Lung (tissue), 11 donors: ENCODE measurements at regions not wholly inside any gene's neighbourhood (a gene's known extent, or its start where the extent isn't known, plus 50 kb on each side); places are given as distances from the start of the nearest gene placed in this dataset.

Source experiments
- ATAC-seq: fragments of 200-7000 bp; cut with Tn5 transposase; one replicate; pipeline ENCODE4 v1.9.1; 2020; ENCODE audit warnings: moderate number of reproducible peaks; ENCODE audit not compliant: insufficient read depth, low FRiP score
- DNase-seq, 3 donors: peaks; one replicate each; pipeline ENCODE4 v3.0.0-alpha.2; 2013 to 2017
- H3K27ac ChIP-seq, 2 donors: one replicate each; pipeline ENCODE4 v1.5.1; 2013; ENCODE audit warnings: mild to moderate bottlenecking in 2 of 2, moderate library complexity in 2 of 2, control low read depth in 1 of 2, inconsistent platforms in 1 of 2, low read depth in 1 of 2, low read length in 1 of 2
- H3K27me3 ChIP-seq, 3 donors: one replicate each; pipeline ENCODE4 v1.5.1; 2013; ENCODE audit warnings: low read length in 2 of 3; ENCODE audit not compliant: control insufficient read depth in 3 of 3, insufficient read depth in 3 of 3
- H3K36me3 ChIP-seq, 4 donors: one replicate each; pipeline ENCODE4 v1.5.1; 2013; ENCODE audit warnings: low read length in 4 of 4, mild to moderate bottlenecking in 1 of 4, moderate library complexity in 1 of 4; ENCODE audit not compliant: control insufficient read depth in 4 of 4, insufficient read depth in 4 of 4
- H3K4me1 ChIP-seq, 5 donors: one replicate each; pipeline ENCODE4 v1.5.1; 2013; ENCODE audit warnings: low read length in 5 of 5, mild to moderate bottlenecking in 2 of 5, moderate library complexity in 1 of 5; ENCODE audit not compliant: control insufficient read depth in 5 of 5, insufficient read depth in 5 of 5
- H3K4me3 ChIP-seq: one replicate; pipeline ENCODE4 v1.5.1; 2013; ENCODE audit warnings: mild to moderate bottlenecking, control low read depth, moderate library complexity
- H3K9ac ChIP-seq, 2 donors: one replicate each; pipeline ENCODE4 v1.5.1; 2013; ENCODE audit warnings: low read length in 2 of 2, control low read depth in 1 of 2; ENCODE audit not compliant: insufficient read depth in 1 of 2
- H3K9me3 ChIP-seq, 4 donors: one replicate each; pipeline ENCODE4 v1.5.1; 2013; ENCODE audit warnings: low read length in 3 of 4, mild to moderate bottlenecking in 1 of 4, moderate library complexity in 1 of 4; ENCODE audit not compliant: control insufficient read depth in 4 of 4, insufficient read depth in 3 of 4
- WGBS, 2 donors: extraction: QIAGEN DNeasy Blood & Tissue Kit; methylation state at CpG; one replicate each; pipeline ENCODE4 v1.1.7; 2013; 5-methylcytosine and 5-hydroxymethylcytosine counted together
- TF ChIP-seq, protein P1 (sequence below): IDR thresholded peaks from 2 replicates; pipeline ENCODE4 v1.5.1; 2012; ENCODE audit warnings: mild to moderate bottlenecking; ENCODE audit errors: control extremely low read depth, extremely low read depth
- donor health status: control.
- donor health status: control.
- donor health status: Bipolar disorder and iron deficiency.
- donor health status: healthy.
- donor health status: DM: yes; HTN: yes; CAD: no.

DNA sequence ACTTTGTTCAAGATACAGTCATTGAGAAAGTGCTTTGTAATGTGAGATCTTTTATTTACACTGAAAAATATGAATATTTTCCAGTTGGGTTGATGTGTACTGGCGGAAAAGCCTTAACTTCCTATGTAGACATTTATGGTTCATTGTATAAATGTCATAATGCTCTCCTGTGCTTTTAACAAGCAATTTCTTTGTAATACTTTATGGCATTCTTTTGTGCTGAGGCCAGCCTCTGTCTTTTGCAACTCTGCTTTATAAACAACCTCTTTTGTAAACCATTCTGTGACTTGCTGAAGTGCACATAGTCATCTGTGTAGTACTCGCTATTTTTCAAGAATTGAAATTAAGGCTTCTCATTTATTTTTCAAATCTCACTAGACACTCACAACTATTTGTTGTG lies 291.2 kb downstream of the CDH11 start:
- no peaks in the 10 kb centered on the region for H3K27me3 ChIP-seq
- ATAC-seq = no peak
- TF ChIP-seq, protein P1, sequence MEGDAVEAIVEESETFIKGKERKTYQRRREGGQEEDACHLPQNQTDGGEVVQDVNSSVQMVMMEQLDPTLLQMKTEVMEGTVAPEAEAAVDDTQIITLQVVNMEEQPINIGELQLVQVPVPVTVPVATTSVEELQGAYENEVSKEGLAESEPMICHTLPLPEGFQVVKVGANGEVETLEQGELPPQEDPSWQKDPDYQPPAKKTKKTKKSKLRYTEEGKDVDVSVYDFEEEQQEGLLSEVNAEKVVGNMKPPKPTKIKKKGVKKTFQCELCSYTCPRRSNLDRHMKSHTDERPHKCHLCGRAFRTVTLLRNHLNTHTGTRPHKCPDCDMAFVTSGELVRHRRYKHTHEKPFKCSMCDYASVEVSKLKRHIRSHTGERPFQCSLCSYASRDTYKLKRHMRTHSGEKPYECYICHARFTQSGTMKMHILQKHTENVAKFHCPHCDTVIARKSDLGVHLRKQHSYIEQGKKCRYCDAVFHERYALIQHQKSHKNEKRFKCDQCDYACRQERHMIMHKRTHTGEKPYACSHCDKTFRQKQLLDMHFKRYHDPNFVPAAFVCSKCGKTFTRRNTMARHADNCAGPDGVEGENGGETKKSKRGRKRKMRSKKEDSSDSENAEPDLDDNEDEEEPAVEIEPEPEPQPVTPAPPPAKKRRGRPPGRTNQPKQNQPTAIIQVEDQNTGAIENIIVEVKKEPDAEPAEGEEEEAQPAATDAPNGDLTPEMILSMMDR = no peak
- no peak overlapping the region for H3K9ac ChIP-seq
- 78 to 84% methylated on average over 2 of the region's 2 CpGs for WGBS, 2 donors
- H3K9me3 ChIP-seq = no peaks in the 10 kb centered on the region
- H3K27ac ChIP-seq = no peak overlapping the region
- no peaks in the 10 kb centered on the region for H3K36me3 ChIP-seq
- peak in 2 of 3 donors; percentile 37 to 44 for DNase-seq
- H3K4me3 ChIP-seq = no peak overlapping the region
- no peaks in the 10 kb centered on the region for H3K4me1 ChIP-seq

DNA sequence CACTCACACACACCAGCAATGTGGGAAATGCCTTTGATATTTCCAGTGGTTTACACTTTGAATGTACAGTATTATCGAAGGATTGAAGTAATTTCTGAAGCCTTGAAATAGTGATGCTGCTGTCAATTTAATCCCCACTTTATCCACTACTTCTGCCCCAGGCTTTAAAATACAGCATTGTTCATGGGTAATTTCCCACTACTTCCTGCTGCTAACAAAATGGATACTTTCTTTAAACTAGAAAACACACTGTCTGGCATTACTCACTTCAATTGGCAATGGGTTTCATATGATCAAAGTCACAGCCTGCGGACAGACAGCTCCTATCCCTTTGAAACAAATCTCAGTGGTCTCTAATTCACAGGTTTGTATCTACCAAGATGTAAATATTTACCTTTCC lies 292.2 kb downstream of the CDH11 start:
- no peak for ATAC-seq
- Histone ChIP-seq H3K9ac (no peak overlapping the region), H3K9me3 (no peaks in the 10 kb centered on the region), H3K4me1 (no peaks in the 10 kb centered on the region), H3K27me3 (no peaks in the 10 kb centered on the region), H3K27ac (no peak overlapping the region), H3K4me3 (no peak overlapping the region), H3K36me3 (no peaks in the 10 kb centered on the region)
- no peak for DNase-seq
- 89% methylated on average over 2 of the region's 2 CpGs for WGBS, 2 donors
- TF ChIP-seq, protein P1 = no peak

DNA sequence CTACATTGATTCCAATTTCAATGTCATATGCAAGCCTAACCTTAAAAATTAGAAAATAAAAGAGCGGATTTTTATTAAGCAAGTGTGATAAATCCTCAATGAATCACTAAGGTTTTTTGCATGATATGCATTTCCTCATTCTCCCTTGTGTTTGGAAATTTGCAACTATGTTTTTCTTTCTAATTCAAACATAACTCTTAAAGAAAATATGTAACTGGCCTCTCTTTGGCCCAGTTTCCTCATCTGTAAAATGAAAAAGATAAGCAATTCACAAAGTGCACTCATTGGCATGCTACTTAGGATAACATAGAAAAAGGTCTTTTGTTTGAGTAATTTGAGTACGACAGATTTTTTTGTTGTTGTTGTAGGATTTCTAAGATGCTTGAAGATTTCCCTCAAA lies 295.5 kb downstream of the CDH11 start:
- no peaks in the 10 kb centered on the region for H3K4me1 ChIP-seq
- no peak overlapping the region for H3K27ac ChIP-seq
- no peaks in the 10 kb centered on the region for H3K9me3 ChIP-seq
- H3K9ac ChIP-seq = no peak overlapping the region
- no peak for DNase-seq
- TF ChIP-seq, protein P1 = no peak
- H3K27me3 ChIP-seq = no peaks in the 10 kb centered on the region
- H3K4me3 ChIP-seq = no peak overlapping the region
- no peak for ATAC-seq
- H3K36me3 ChIP-seq = no peaks in the 10 kb centered on the region
- 74 to 81% methylated on average over 2 of the region's 2 CpGs for WGBS, 2 donors

DNA sequence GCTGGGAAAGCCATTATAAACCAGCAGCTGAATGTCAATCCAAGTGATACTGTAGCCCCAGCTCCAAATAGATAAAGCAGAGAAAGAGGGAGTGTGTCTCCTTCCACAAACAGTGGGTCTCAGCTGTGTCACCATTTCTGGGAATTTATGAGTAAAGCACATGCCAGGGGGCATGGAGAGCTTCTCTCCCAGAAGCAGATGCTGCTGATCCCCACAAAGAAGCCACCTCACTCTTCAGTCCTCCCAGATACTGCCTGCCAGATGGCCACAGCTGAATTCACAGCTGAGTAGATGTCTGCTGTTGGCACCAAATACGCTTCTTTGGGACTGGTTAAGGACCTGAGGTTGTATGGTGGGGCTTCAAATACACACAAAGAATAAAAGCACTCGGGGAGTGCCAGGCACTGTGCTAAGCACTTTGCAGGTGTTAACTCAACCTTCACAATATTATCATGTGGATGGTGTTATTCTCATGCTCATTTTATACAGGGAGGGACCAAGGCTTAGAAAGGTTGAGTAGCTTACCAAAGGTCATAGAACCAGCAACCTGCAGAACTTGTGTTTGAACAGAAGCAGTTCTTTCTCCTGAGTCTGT lies 298.3 kb downstream of the CDH11 start:
- H3K9me3 ChIP-seq = no peaks in the 10 kb centered on the region
- no peaks in the 10 kb centered on the region for H3K36me3 ChIP-seq
- H3K4me3 ChIP-seq = no peak overlapping the region
- H3K27ac ChIP-seq = no peak overlapping the region
- TF ChIP-seq, protein P1 = no peak
- no peak overlapping the region for H3K9ac ChIP-seq
- no peak for ATAC-seq
- DNase-seq = no peak
- WGBS, 2 donors = 77 to 81% methylated on average over 2 of the region's 2 CpGs
- no peaks in the 10 kb centered on the region for H3K27me3 ChIP-seq
- no peaks in the 10 kb centered on the region for H3K4me1 ChIP-seq
